ENCODE measurements at regions not wholly inside any gene's neighbourhood (a gene's known extent, or its start where the extent isn't known, plus 50 kb on each side); places are given as distances from the start of the nearest gene placed in this dataset.
"Not testable (repeated sequence)": the region's sequence is repeated elsewhere in the genome, so short reads cannot be mapped to it uniquely, and the experiment has no call there.

- not testable (repeated sequence) for TF ChIP-seq SP2 (tag by site-specific recombination; IDR thresholded peaks at IDR 0.05); ZNF785 (tag by site-specific recombination; IDR thresholded peaks at IDR 0.05); ZNF23 (tag by site-specific recombination; IDR thresholded peaks at IDR 0.05; ENCODE audit: borderline replicate concordance); ZNF335 (tag by site-specific recombination; conservative IDR thresholded peaks at IDR 0.05); ATF2 (tag by site-specific recombination; IDR thresholded peaks at IDR 0.05; ENCODE audit: low read depth); CTCF (tag by site-specific recombination; IDR thresholded peaks at IDR 0.05)
- TF ChIP-seq, protein P1, sequence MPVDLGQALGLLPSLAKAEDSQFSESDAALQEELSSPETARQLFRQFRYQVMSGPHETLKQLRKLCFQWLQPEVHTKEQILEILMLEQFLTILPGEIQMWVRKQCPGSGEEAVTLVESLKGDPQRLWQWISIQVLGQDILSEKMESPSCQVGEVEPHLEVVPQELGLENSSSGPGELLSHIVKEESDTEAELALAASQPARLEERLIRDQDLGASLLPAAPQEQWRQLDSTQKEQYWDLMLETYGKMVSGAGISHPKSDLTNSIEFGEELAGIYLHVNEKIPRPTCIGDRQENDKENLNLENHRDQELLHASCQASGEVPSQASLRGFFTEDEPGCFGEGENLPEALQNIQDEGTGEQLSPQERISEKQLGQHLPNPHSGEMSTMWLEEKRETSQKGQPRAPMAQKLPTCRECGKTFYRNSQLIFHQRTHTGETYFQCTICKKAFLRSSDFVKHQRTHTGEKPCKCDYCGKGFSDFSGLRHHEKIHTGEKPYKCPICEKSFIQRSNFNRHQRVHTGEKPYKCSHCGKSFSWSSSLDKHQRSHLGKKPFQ (tag by site-specific recombination; IDR thresholded peaks at IDR 0.05), result not testable (repeated sequence)
These were observed 476.3 kb downstream of the TGIF2LX start for GRCh38 chrX:90398020-90398419.
